Natural killer cell (primary cell): ENCODE measurements at regions not wholly inside any gene's neighbourhood (a gene's known extent, or its start where the extent isn't known, plus 50 kb on each side); places are given as distances from the start of the nearest gene placed in this dataset.

Source experiments
- ATAC-seq, 3 donors: fragments of 150-1000 bp in 2 of 3; fragments of 200-7000 bp in 1 of 3; cut with Tn5 transposase; 1 replicate in 1 of 3; 2 replicates in 2 of 3; pipeline ENCODE4 v1.10.0; 2021; ENCODE audit warnings: mild to moderate bottlenecking in 2 of 3, moderate library complexity in 2 of 3
- DNase-seq, 2 donors: peaks; one replicate each; pipeline versions ENCODE4 v3.0.0 to v3.0.0-alpha.2; 2013 to 2021; ENCODE audit warnings: mixed read lengths in 1 of 2
- H3K27ac ChIP-seq: one replicate; pipeline ENCODE4 v1.5.1; 2013; ENCODE audit warnings: mild to moderate bottlenecking, low read length
- H3K27me3 ChIP-seq: one replicate; pipeline ENCODE4 v1.6.1; 2013; ENCODE audit warnings: low read length; ENCODE audit not compliant: control insufficient read depth, insufficient read depth
- H3K36me3 ChIP-seq: one replicate; pipeline ENCODE4 v1.6.1; 2013; ENCODE audit warnings: low read length; ENCODE audit not compliant: control insufficient read depth, insufficient read depth
- H3K4me1 ChIP-seq: one replicate; pipeline ENCODE4 v1.6.1; 2013; ENCODE audit warnings: low read length; ENCODE audit not compliant: control insufficient read depth, insufficient read depth
- H3K4me3 ChIP-seq: one replicate; pipeline ENCODE4 v1.5.1; 2013; ENCODE audit warnings: low read length
- H3K9me3 ChIP-seq: one replicate; pipeline ENCODE4 v1.6.1; 2013; ENCODE audit warnings: low read length; ENCODE audit not compliant: control insufficient read depth, insufficient read depth
- H3K27ac Mint-ChIP-seq, 2 donors: one replicate each; pipeline ENCODE4 v1.8.0; 2022; ENCODE audit warnings: mild to moderate bottlenecking in 2 of 2, mixed read lengths in 2 of 2, moderate library complexity in 1 of 2
- H3K27me3 Mint-ChIP-seq, 2 donors: one replicate each; pipeline ENCODE4 v1.8.0; 2022; ENCODE audit warnings: low read depth in 2 of 2, mixed read lengths in 2 of 2
- H3K36me3 Mint-ChIP-seq: one replicate; pipeline ENCODE4 v1.8.0; 2022; ENCODE audit warnings: mixed read lengths
- H3K4me1 Mint-ChIP-seq, 2 donors: one replicate each; pipeline ENCODE4 v1.8.0; 2022; ENCODE audit warnings: mixed read lengths in 2 of 2
- H3K4me3 Mint-ChIP-seq: one replicate; pipeline ENCODE4 v1.8.0; 2022; ENCODE audit warnings: mild to moderate bottlenecking, moderate library complexity, mixed read lengths
- H3K9me3 Mint-ChIP-seq, 2 donors: one replicate each; pipeline ENCODE4 v1.8.0; 2022; ENCODE audit warnings: mixed read lengths in 2 of 2
- WGBS: methylation state at CpG from one replicate; pipeline ENCODE4 v1.1.7; 2013; ENCODE audit warnings: missing lambda C conversion rate; ENCODE audit not compliant: insufficient coverage; 5-methylcytosine and 5-hydroxymethylcytosine counted together
- intact Hi-C: fragments of 100-400 bp; cut with micrococcal nuclease; formaldehyde crosslinking; loops from one replicate; pipeline ENCODE4 v1.14.2; 2022
- TF ChIP-seq, protein P1 (sequence below): fragments of 200-600 bp; IDR thresholded peaks from one replicate; pipeline ENCODE4 v1.8.0; 2022; ENCODE audit warnings: antibody characterized with exemption

- DNase-seq = no peak
- peaks cover 2 to 10% of the 10 kb centered on the region in 2 donors for H3K9me3 Mint-ChIP-seq
- no peaks in the 10 kb centered on the region for H3K4me1 Mint-ChIP-seq
- intact Hi-C loops = no loop called here
- H3K4me3 Mint-ChIP-seq = no peak overlapping the region
- H3K27me3 ChIP-seq = no peaks in the 10 kb centered on the region
- H3K36me3 Mint-ChIP-seq = no peaks in the 10 kb centered on the region
- 80% methylated on average over 4 of the region's 5 CpGs for WGBS
- no peaks in the 10 kb centered on the region for H3K4me1 ChIP-seq
- no peak for ATAC-seq
- H3K4me3 ChIP-seq = no peak overlapping the region
- H3K27me3 Mint-ChIP-seq = no peaks in the 10 kb centered on the region
- TF ChIP-seq, protein P1, sequence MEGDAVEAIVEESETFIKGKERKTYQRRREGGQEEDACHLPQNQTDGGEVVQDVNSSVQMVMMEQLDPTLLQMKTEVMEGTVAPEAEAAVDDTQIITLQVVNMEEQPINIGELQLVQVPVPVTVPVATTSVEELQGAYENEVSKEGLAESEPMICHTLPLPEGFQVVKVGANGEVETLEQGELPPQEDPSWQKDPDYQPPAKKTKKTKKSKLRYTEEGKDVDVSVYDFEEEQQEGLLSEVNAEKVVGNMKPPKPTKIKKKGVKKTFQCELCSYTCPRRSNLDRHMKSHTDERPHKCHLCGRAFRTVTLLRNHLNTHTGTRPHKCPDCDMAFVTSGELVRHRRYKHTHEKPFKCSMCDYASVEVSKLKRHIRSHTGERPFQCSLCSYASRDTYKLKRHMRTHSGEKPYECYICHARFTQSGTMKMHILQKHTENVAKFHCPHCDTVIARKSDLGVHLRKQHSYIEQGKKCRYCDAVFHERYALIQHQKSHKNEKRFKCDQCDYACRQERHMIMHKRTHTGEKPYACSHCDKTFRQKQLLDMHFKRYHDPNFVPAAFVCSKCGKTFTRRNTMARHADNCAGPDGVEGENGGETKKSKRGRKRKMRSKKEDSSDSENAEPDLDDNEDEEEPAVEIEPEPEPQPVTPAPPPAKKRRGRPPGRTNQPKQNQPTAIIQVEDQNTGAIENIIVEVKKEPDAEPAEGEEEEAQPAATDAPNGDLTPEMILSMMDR = no peak
- H3K27ac Mint-ChIP-seq = no peak overlapping the region
- no peaks in the 10 kb centered on the region for H3K9me3 ChIP-seq
- no peaks in the 10 kb centered on the region for H3K36me3 ChIP-seq
- no peak overlapping the region for H3K27ac ChIP-seq
Observed at GRCh38 chrX:26376037-26376708, 160.2 kb downstream of the MAGEB5 start.

- Histone ChIP-seq H3K36me3 (no peaks in the 10 kb centered on the region), H3K9me3 (no peaks in the 10 kb centered on the region), H3K4me3 (no peak overlapping the region), H3K27me3 (no peaks in the 10 kb centered on the region), H3K27ac (no peak overlapping the region), H3K4me1 (no peaks in the 10 kb centered on the region)
- no CpG with 5 or more reads among the region's 3 CpGs for WGBS
- DNase-seq = no peak
- Mint-ChIP-seq H3K9me3 (peaks cover 5 to 10% of the 10 kb centered on the region in 2 donors), H3K27ac (no peak overlapping the region), H3K4me3 (no peak overlapping the region), H3K36me3 (no peaks in the 10 kb centered on the region), H3K27me3 (no peaks in the 10 kb centered on the region), H3K4me1 (no peaks in the 10 kb centered on the region)
- ATAC-seq = no peak
- intact Hi-C loops = no loop called here
- TF ChIP-seq, protein P1 = no peak
Observed at GRCh38 chrX:26375346-26375745, 159.4 kb downstream of the MAGEB5 start.

GRCh38 chrX:26373829-26374228 is 157.9 kb downstream of the MAGEB5 start:
- H3K27ac ChIP-seq = no peak overlapping the region
- DNase-seq (no peak), ATAC-seq (no peak)
- intact Hi-C loops = no loop called here
- WGBS = 87% methylated on average over 5 of the region's 5 CpGs
- no peaks in the 10 kb centered on the region for H3K36me3 ChIP-seq
- no peaks in the 10 kb centered on the region for H3K4me1 Mint-ChIP-seq
- no peaks in the 10 kb centered on the region for H3K27me3 ChIP-seq
- TF ChIP-seq, protein P1 = no peak
- no peak overlapping the region for H3K27ac Mint-ChIP-seq
- H3K4me1 ChIP-seq = no peaks in the 10 kb centered on the region
- H3K4me3 Mint-ChIP-seq = no peak overlapping the region
- H3K27me3 Mint-ChIP-seq = no peaks in the 10 kb centered on the region
- no peak overlapping the region for H3K4me3 ChIP-seq
- no peaks in the 10 kb centered on the region for H3K9me3 ChIP-seq
- peaks cover 5 to 7% of the 10 kb centered on the region in 2 donors for H3K9me3 Mint-ChIP-seq
- H3K36me3 Mint-ChIP-seq = no peaks in the 10 kb centered on the region

DNA sequence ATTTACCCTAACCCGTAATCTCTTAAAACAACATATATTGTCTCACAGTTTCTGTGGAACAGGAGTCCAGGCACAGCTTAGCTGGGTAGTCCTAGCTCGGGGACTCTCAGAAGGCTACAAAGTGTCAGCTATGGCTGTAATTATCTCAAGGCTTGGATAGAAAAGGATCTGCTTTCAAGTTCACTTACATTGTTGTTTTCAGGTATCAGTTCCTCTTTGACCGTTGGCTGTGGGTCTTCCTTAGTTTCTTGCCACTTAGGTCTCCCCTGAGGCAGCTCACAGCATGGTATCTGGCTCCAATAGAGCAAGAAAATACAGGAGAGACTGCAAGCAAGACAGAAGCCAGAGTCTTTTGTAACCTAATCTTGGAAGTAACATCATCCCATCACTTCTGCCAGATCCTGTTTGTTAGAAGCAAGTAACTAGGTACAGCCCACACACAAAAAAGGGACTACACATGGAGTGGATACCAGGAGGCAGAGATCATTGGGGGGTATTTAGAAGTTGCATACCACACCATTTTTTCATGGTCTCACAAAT is 137.0 kb downstream of the MAGEB5 start:
- no peak for DNase-seq
- no peak overlapping the region for H3K27ac Mint-ChIP-seq
- no peaks in the 10 kb centered on the region for H3K4me1 ChIP-seq

More for the DNA sequence above, 137.0 kb downstream of the MAGEB5 start:
- ATAC-seq = no peak
- Mint-ChIP-seq H3K27me3 (no peaks in the 10 kb centered on the region), H3K36me3 (peaks cover 9% of the 10 kb centered on the region), H3K9me3 (peaks cover 9 to 10% of the 10 kb centered on the region in 2 donors), H3K4me3 (no peak overlapping the region), H3K4me1 (no peaks in the 10 kb centered on the region)
- Histone ChIP-seq H3K36me3 (no peaks in the 10 kb centered on the region), H3K4me3 (no peak overlapping the region), H3K27ac (no peak overlapping the region), H3K27me3 (no peaks in the 10 kb centered on the region), H3K9me3 (peaks cover 2% of the 10 kb centered on the region)
- intact Hi-C loops = no loop called here
- 42% methylated on average over 3 of the region's 3 CpGs for WGBS
- TF ChIP-seq, protein P1 = no peak
